ENCODE measurements at regions not wholly inside any gene's neighbourhood (a gene's known extent, or its start where the extent isn't known, plus 50 kb on each side); places are given as distances from the start of the nearest gene placed in this dataset.

DNA sequence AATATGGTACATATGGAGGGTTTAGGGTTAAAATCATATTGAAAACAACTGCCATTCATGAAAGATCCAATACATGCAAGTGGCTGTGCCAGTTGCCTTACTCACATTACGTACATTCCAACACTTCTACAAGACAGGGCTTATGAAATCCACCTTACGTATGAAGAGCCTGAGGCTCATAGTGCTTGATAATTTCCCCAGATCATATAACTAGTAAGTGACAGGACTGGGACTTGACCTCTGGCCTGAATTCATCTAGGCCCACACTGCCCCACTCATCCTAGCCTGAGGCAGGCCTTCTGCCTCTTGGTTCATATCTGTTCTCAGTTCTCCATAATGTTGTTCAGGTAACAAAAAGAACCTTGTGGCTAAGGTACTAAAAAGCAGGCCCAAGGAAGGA, 226.3 kb downstream of the FGF13 start:
- Histone ChIP-seq H3K27ac (no peak overlapping the region), H3K36me3 (no peaks in the 10 kb centered on the region), H3K4me1 (no peaks in the 10 kb centered on the region), H3K9me3 (no peaks in the 10 kb centered on the region), H3K27me3 (no peaks in the 10 kb centered on the region), H3K4me3 (no peak overlapping the region)
- intact Hi-C loops (cut with DNase I) = no loop called here
- TF ChIP-seq, protein P1, sequence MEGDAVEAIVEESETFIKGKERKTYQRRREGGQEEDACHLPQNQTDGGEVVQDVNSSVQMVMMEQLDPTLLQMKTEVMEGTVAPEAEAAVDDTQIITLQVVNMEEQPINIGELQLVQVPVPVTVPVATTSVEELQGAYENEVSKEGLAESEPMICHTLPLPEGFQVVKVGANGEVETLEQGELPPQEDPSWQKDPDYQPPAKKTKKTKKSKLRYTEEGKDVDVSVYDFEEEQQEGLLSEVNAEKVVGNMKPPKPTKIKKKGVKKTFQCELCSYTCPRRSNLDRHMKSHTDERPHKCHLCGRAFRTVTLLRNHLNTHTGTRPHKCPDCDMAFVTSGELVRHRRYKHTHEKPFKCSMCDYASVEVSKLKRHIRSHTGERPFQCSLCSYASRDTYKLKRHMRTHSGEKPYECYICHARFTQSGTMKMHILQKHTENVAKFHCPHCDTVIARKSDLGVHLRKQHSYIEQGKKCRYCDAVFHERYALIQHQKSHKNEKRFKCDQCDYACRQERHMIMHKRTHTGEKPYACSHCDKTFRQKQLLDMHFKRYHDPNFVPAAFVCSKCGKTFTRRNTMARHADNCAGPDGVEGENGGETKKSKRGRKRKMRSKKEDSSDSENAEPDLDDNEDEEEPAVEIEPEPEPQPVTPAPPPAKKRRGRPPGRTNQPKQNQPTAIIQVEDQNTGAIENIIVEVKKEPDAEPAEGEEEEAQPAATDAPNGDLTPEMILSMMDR (IDR thresholded peaks at IDR 0.05) = no peak
- no peak for DNase-seq (ENCODE audit: low spot score in 2 of 2)

DNA sequence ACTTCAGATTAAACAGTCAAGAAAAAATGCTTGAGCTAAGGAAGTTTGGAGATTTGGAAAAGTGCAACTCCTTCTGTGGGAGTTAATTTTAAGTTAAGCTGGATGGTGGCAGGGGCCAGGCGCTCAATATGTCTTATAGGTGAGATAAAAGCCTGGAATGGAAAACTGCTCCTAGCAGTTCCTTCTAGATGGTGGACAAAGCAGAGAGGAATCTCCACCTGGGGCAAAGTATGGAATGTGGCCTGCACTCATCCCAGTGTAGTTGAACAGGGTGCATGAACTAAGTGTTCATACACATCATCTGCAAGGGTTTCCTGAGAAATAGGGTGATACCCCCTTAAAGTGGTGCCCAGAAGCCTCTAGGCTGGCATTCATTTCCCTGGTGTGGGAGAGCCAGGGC, 227.1 kb downstream of the FGF13 start:
- no peaks in the 10 kb centered on the region for H3K27me3 ChIP-seq
- intact Hi-C loops (cut with DNase I) = no loop called here
- no peak overlapping the region for H3K4me3 ChIP-seq
- TF ChIP-seq, protein P1 (IDR thresholded peaks at IDR 0.05) = no peak
- no peak for DNase-seq (ENCODE audit: low spot score in 2 of 2)
- no peaks in the 10 kb centered on the region for H3K9me3 ChIP-seq
- H3K36me3 ChIP-seq = no peaks in the 10 kb centered on the region
- no peaks in the 10 kb centered on the region for H3K4me1 ChIP-seq
- no peak overlapping the region for H3K27ac ChIP-seq

DNA sequence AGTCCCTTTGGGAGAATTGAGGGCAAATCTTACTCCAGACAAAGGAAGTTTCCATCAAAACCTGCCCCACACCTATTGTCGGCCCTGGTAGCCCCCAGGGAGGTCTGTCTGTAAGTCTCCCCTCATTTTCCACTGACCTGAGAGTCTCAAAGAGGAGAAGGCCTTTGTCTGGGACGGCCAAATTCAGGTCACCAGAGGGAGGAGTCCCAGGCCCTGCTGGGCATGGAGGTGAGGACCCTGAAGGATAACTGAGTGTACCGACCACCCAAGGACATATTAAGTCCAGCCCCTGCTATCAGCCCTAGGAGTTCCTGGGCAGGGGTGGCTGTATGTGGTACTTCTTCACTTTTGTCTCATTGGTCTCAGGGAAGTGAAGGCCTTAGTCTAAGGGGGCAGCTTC, 229.9 kb downstream of the FGF13 start:
- TF ChIP-seq, protein P1 (IDR thresholded peaks at IDR 0.05) = no peak
- no peaks in the 10 kb centered on the region for H3K9me3 ChIP-seq
- no peak overlapping the region for H3K4me3 ChIP-seq

DNA sequence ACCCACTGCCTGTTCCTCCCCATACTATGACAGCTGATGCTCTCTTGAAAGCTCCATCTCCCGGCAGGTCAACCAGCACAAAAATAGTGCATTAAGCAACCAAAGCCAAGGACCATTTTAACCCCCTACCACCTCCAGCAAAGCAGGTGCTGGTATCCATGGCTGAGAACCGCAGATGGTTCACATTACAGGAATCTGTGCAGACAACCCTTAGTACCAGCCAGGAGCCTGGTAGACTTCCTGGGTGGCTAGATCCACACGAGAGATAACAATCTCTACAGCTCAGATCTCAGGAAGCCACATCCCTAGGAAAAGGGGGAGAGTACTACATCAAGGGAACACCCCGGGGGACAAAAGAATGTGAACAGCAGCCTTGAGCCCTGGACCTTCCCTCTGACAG, 248.0 kb downstream of the FGF13 start:
- Histone ChIP-seq H3K27ac (no peak overlapping the region), H3K9me3 (no peaks in the 10 kb centered on the region), H3K36me3 (no peaks in the 10 kb centered on the region), H3K4me1 (no peaks in the 10 kb centered on the region), H3K4me3 (no peak overlapping the region), H3K27me3 (no peaks in the 10 kb centered on the region)
- intact Hi-C loops (cut with DNase I) = no loop called here
- TF ChIP-seq, protein P1 (IDR thresholded peaks at IDR 0.05) = no peak
- DNase-seq (ENCODE audit: low spot score in 2 of 2) = no peak

More for the DNA sequence above, 229.9 kb downstream of the FGF13 start:
- no peak overlapping the region for H3K27ac ChIP-seq
- H3K4me1 ChIP-seq = no peaks in the 10 kb centered on the region
- intact Hi-C loops (cut with DNase I) = no loop called here
- no peaks in the 10 kb centered on the region for H3K27me3 ChIP-seq
- DNase-seq (ENCODE audit: low spot score in 2 of 2) = no peak
- H3K36me3 ChIP-seq = no peaks in the 10 kb centered on the region

All from ascending aorta (tissue), 2 donors.